GM21529 (cell line): ENCODE measurements at regions not wholly inside any gene's neighbourhood (a gene's known extent, or its start where the extent isn't known, plus 50 kb on each side); places are given as distances from the start of the nearest gene placed in this dataset.
"Not testable (repeated sequence)": the region's sequence is repeated elsewhere in the genome, so short reads cannot be mapped to it uniquely, and the experiment has no call there.

Experiments
- ATAC-seq: cut with Tn5 transposase; IDR thresholded peaks from one replicate; pipeline ENCODE4 v1.9.1; 2021; ENCODE audit not compliant: unreplicated experiment

DNA sequence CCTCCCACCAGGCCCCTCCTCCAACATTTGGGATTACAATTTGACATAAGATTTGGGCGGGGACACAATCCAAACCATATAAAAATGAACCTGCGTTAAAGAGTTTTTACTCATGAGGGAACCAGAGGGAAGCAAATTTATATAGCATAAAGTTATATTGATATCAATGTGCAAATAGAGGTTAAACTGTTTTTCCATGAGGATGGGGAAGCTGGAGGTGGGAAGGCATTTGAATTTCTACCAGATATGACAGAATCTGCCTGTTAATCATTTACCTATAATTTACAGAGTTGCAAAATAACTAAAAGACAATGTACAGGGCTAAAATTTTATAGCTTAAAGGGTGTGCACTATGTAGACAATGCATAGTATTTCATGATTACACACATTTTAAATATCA lies 322.0 kb upstream of the FKBP1C start:
- ATAC-seq = no peak

DNA sequence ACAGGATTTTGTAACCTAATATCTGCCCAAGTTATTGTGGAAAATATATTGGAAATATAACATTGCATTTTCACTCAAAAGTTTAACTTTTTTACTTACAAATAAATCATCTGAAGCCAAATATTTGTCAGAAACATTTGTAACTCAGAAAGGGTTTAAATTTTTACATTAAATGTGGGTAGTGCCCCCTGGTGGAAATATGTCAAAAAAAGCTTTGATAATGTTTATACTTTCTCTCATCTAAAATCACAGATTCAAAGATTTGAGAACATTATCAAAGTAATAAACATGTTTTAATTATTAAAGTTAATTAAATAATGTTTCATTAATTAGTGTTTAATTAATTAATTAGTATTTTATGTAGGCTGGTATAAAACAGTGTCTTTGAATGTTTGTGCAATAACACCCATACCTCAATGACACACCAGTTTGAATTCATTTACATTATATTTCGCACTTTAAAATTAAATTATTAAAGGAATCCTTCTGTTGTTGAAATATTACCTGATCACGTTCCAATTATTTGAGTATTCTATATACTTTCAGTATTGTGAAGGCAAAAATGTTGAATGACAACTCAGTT lies 320.1 kb upstream of the FKBP1C start:
- ATAC-seq = no peak

- ATAC-seq = no peak
Observed at GRCh38 chr6:62894114-62894513, 317.2 kb upstream of the FKBP1C start.

DNA sequence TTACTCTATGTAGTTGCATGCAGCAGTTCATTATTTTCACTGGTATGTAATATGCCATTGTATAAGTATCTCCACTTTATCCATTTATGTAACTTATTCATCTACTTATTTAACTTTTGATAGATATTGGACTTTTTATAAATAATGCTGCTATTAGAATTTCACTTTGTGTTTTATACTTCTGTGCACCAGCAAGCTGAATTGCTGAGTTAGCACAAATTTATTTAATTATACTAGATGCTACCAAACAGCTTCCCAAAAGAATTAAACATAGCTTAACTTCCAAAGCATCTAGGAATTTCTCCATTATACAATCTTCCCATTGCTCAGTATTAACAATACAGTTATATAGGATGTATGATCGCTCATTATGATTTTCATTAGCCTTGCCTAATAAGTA lies 308.0 kb upstream of the FKBP1C start:
- no peak for ATAC-seq

- no peak for ATAC-seq
Observed at GRCh38 chr6:62904687-62905086, 306.6 kb upstream of the FKBP1C start.

GRCh38 chr6:62914530-62914929 lies 296.7 kb upstream of the FKBP1C start:
- ATAC-seq = no peak

- ATAC-seq = no peak
Observed at GRCh38 chr6:62923728-62924127, 287.5 kb upstream of the FKBP1C start.

DNA sequence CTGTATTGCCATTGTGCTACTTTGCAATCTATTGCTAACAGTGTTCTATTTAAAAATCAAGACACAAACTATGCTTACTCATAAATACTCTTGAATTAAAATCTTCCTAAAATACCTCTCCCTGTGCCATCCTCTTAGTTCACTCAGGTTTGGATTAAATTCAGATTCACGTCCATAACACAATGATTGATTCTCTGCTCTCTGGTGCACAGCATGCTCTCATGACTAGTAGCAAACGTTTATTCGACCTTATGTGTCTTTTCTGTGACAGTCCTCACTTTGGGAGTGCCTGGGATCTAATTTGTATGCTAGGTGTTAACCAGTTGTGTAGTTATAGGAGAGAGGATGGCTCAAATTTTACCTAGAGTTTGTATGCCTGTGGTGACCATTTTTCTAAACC lies 270.4 kb upstream of the FKBP1C start:
- no peak for ATAC-seq

DNA sequence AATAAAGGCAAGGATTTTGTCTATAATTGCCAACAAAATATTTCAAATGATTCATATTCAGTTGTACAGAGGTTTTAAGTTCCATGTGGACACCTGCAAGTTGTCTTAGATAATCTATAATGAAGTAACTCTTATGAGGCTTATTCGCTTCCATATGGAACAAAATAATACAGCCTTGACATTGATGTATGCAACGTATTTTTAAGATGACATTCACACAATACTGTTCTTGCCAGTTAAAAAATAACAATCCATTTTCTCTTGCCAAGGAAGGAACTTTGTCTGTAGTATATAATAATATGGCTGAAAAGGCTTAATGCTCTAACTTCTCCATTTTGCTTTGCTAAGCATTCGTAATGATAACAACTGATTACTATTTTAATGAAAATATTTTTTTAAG lies 269.3 kb upstream of the FKBP1C start:
- ATAC-seq = no peak

- no peak for ATAC-seq
Observed at GRCh38 chr6:62968834-62969233, 242.4 kb upstream of the FKBP1C start.

- ATAC-seq = no peak
Observed at GRCh38 chr6:62971976-62972658, 239.2 kb upstream of the FKBP1C start.

DNA sequence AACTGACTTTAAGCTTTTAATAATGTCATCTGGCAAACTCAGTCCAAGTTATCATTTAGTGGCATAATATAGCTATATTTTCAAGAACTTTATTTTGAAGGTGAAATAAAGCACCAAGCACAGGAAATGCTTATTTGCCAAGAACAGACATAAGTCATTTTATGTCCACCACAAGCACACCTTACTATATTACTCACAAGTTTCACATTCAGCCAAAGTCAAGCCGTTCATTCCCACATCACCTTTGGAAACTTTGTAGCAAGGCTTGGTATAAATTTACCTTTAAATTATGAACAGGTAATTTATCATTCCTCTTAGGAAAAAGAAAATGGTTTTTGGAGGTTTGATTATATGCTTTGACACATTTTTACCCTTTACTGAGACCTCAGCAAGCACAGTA lies 236.8 kb upstream of the FKBP1C start:
- ATAC-seq = no peak

DNA sequence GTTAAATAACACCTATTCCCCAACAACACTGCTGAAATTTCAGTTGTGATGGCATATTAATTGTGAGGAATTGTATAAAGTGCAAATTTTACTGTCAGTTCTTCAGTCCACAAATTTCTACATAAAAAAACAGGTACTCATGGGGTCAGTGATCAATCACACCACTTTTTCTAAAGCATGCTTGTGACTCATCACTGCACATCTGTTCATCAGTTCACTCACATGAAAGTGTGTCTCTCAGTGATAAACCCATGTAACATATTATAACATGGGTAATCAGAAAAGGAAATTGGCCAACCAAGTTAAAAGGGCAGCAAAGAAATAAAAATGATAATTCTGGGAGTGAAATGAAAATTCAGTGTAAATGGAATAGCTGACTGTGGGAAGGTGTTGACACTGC lies 234.7 kb upstream of the FKBP1C start:
- no peak for ATAC-seq

GRCh38 chr6:62978920-62979319 lies 232.3 kb upstream of the FKBP1C start:
- ATAC-seq = no peak

DNA sequence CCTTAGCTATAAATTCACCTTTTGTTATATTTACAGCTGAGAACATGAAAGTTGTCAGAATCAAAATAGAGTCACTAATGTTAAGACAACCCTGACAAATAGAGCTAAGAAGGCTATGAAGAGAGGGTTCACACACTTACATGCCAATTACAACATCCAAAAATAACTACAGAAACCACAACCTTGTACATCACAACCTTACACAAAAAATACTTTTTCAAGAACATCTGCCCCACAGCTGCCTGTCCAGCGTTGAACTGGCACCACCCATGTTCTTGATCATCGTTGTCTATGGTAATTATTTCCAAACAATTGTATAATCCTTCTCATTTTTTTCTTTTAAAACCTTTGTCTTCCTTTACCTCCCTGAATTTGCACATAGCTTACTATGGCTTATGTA lies 231.2 kb upstream of the FKBP1C start:
- ATAC-seq = no peak

- no peak for ATAC-seq
Observed at GRCh38 chr6:62980724-62981123, 230.5 kb upstream of the FKBP1C start.

GRCh38 chr6:62982951-62983350 lies 228.3 kb upstream of the FKBP1C start:
- no peak for ATAC-seq

DNA sequence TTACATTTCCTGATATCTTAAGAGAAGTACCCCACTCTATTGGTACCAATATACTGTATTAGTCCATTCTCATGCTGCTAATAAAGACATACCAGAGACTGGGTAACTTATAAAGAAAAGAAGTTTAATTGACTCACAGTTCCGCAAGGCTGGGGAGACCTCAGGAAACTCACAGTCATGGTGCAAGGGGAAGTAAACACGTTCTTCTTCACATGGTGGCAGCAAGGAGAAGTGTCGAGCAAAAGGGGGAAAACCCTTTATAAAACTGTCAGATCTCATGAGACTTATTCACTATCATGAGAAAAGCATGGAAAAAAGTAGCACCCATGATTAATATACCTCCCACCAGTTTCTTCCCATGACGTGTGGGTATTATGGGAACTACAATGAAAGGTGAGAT lies 219.6 kb upstream of the FKBP1C start:
- ATAC-seq = not testable (repeated sequence)

GRCh38 chr6:62993951-62994350 lies 217.3 kb upstream of the FKBP1C start:
- ATAC-seq = no peak

DNA sequence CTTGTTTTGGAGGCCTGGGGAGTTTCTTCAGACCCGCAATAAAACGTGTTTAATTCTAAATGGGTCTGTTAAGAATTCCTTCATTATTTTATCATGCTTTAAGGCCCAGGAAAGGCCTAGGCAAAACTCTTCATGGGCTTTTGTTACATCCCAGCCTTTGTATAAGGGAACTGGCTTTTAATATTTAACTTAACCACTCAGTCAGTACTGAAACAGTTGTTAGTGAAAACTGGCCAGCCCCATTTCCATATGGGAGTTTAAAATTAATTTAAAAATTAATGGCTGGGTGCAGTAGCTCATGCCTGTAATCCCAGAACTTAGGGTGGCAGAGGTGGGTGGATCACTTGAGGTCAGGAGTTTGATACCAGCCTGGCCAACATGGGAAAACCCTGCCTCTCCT lies 213.2 kb upstream of the FKBP1C start:
- ATAC-seq = no peak

DNA sequence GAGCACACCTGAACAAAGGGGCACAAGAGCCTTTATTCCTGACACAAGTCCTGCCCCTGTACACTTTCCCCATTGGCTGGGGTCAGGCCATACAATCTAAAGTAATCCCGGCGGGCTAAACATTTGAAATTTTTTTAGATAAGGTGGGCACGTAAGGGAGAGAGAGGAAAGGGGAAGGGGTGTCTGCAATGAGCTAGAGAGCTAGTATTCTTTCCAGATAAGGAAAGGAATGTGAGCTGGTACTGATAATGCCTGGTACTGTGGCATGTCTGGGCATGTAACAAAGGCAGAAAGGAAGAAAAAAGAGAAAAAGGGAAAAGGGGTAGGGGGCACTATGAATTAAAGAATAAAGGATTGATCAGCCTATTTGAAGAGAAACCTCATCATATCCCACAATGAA lies 212.0 kb upstream of the FKBP1C start:
- ATAC-seq = not testable (repeated sequence)

GRCh38 chr6:62999796-63000195 lies 211.5 kb upstream of the FKBP1C start:
- ATAC-seq = no peak

- ATAC-seq = not testable (repeated sequence)
Observed at GRCh38 chr6:63006018-63006417, 205.3 kb upstream of the FKBP1C start.
